H1 (cell line): ENCODE measurements at regions not wholly inside any gene's neighbourhood (a gene's known extent, or its start where the extent isn't known, plus 50 kb on each side); places are given as distances from the start of the nearest gene placed in this dataset.

ENCODE experiments used
- CTCF ChIA-PET: fragments of 300-600 bp; sonication (Branson Sonifier 250); formaldehyde crosslinking; loops from one replicate; lab custom pipeline; 2021; ENCODE audit not compliant: partially characterized antibody; lab: Charles Lee
- POLR2A ChIA-PET: fragments of 300-600 bp; sonication (Branson Sonifier 250); formaldehyde crosslinking; loops from one replicate; lab custom pipeline; 2021; ENCODE audit warnings: inconsistent platforms; ENCODE audit not compliant: partially characterized antibody; lab: Charles Lee
- DNase-seq, 2 experiments: peaks; one replicate each; pipeline versions ENCODE4 v3.0.0 to v3.0.0-alpha.2; 2010 to 2022; ENCODE audit warnings: low spot score in 2 of 2, low read depth in 1 of 2, mixed read lengths in 1 of 2
- FAIRE-seq: peaks from 2 replicates; lab custom pipeline; 2011; peaks lifted over from hg19 to GRCh38; lab: Jason Lieb, UNC
- H2AFZ ChIP-seq: 2 replicates; pipeline ENCODE4 v1.8.1; 2012; ENCODE audit warnings: low read length, inconsistent platforms
- H2AK5ac ChIP-seq: 2 replicates; pipeline ENCODE4 v1.6.1; 2013; ENCODE audit warnings: low read depth, low read length
- H2BK120ac ChIP-seq: replicated peaks from 2 replicates; pipeline ENCODE3; 2013; ENCODE audit warnings: low read depth, low read length, inconsistent platforms
- H2BK12ac ChIP-seq: 2 replicates; pipeline ENCODE4 v1.6.1; 2013; ENCODE audit warnings: low read depth, low read length
- H2BK15ac ChIP-seq: 2 replicates; pipeline ENCODE4 v1.6.1; 2013; ENCODE audit warnings: low read length
- H2BK20ac ChIP-seq: 2 replicates; pipeline ENCODE4 v1.6.1; 2013; ENCODE audit warnings: low read length
- H2BK5ac ChIP-seq: 2 replicates; pipeline ENCODE4 v1.6.1; 2013; ENCODE audit warnings: low read depth, low read length
- H3K14ac ChIP-seq: 2 replicates; pipeline ENCODE4 v1.6.1; 2013; ENCODE audit warnings: inconsistent platforms; ENCODE audit not compliant: insufficient read length
- H3K18ac ChIP-seq: 2 replicates; pipeline ENCODE4 v1.6.1; 2013; ENCODE audit warnings: low read length; ENCODE audit errors: extremely low read depth
- H3K23ac ChIP-seq: 2 replicates; pipeline ENCODE4 v1.6.1; 2013; ENCODE audit warnings: inconsistent platforms; ENCODE audit not compliant: insufficient read length
- H3K23me2 ChIP-seq: 2 replicates; pipeline ENCODE4 v1.6.1; 2013; ENCODE audit warnings: low read depth, low read length
- H3K27ac ChIP-seq: 2 replicates; pipeline ENCODE4 v1.6.1; 2011; ENCODE audit warnings: low read depth, low read length, inconsistent platforms
- H3K27me3 ChIP-seq, 4 experiments: replicated peaks in 1 of 4; 1 replicate in 1 of 4; 2 replicates in 3 of 4; pipeline versions ENCODE4 v1.6.1 to v1.8.1; 2011 to 2013; ENCODE audit warnings: low read length in 3 of 4, mild to moderate bottlenecking in 3 of 4, inconsistent platforms in 2 of 4, mixed read lengths in 2 of 4, moderate library complexity in 1 of 4; ENCODE audit not compliant: control insufficient read depth in 3 of 4, insufficient read depth in 3 of 4; ENCODE audit errors: extremely low read depth in 1 of 4
- H3K36me3 ChIP-seq, 4 experiments: 2 replicates each; pipeline versions ENCODE4 v1.6.1 to v1.8.1; 2011 to 2013; ENCODE audit warnings: mild to moderate bottlenecking in 4 of 4, low read length in 3 of 4, moderate library complexity in 2 of 4, control low read depth in 1 of 4, inconsistent platforms in 1 of 4; ENCODE audit not compliant: insufficient read depth in 4 of 4, control insufficient read depth in 2 of 4
- H3K4ac ChIP-seq: replicated peaks from 2 replicates; pipeline ENCODE3; 2013; ENCODE audit warnings: low read length, low read depth, mixed read lengths, inconsistent platforms; ENCODE audit not compliant: insufficient read length
- H3K4me1 ChIP-seq, 4 experiments: replicated peaks in 1 of 4; 1 replicate in 1 of 4; 2 replicates in 3 of 4; pipeline versions ENCODE4 v1.6.1 to v1.8.1; 2011 to 2013; ENCODE audit warnings: low read length in 3 of 4, inconsistent platforms in 2 of 4, mixed read lengths in 1 of 4; ENCODE audit not compliant: insufficient read depth in 4 of 4, control insufficient read depth in 3 of 4
- H3K4me2 ChIP-seq, 2 experiments: 2 replicates each; pipeline versions ENCODE4 v1.6.1 to v1.8.1; 2011 to 2013; ENCODE audit warnings: low read depth in 2 of 2, low read length in 2 of 2, control low read depth in 1 of 2, inconsistent platforms in 1 of 2, mild to moderate bottlenecking in 1 of 2; ENCODE audit not compliant: insufficient read depth in 1 of 2
- H3K4me3 ChIP-seq, 4 experiments: fragments of 200-600, 300-600 bp in 1 of 4; sonication (generic), shearing (Covaris generic), sonication (Bioruptor Twin) in 1 of 4; 2 replicates each; pipeline versions ENCODE4 v1.5.1 to v1.8.1; 2011 to 2016; ENCODE audit warnings: low read length in 4 of 4, low read depth in 3 of 4, control low read depth in 2 of 4, inconsistent platforms in 2 of 4, mild to moderate bottlenecking in 2 of 4, mixed read lengths in 1 of 4, moderate library complexity in 1 of 4; ENCODE audit not compliant: insufficient read depth in 2 of 4; ENCODE audit errors: extremely low read depth in 1 of 4
- H3K56ac ChIP-seq: replicated peaks from 2 replicates; pipeline ENCODE3; 2013; ENCODE audit warnings: low read depth, mild to moderate bottlenecking, mixed read lengths, low read length, inconsistent platforms; ENCODE audit not compliant: insufficient read length
- H3K79me1 ChIP-seq: 2 replicates; pipeline ENCODE4 v1.6.1; 2013; ENCODE audit warnings: low read depth, low read length, control low read depth
- H3K79me2 ChIP-seq, 2 experiments: 2 replicates each; pipeline versions ENCODE4 v1.6.1 to v1.8.1; 2012 to 2013; ENCODE audit warnings: low read length in 2 of 2, mild to moderate bottlenecking in 2 of 2, inconsistent platforms in 1 of 2; ENCODE audit not compliant: insufficient read depth in 2 of 2, control insufficient read depth in 1 of 2
- H3K9ac ChIP-seq, 4 experiments: replicated peaks in 1 of 4; 1 replicate in 1 of 4; 2 replicates in 3 of 4; pipeline versions ENCODE4 v1.6.1 to v1.8.1; 2011 to 2013; ENCODE audit warnings: low read depth in 3 of 4, low read length in 3 of 4, control low read depth in 2 of 4, mild to moderate bottlenecking in 2 of 4, moderate library complexity in 2 of 4, inconsistent platforms in 1 of 4; ENCODE audit errors: extremely low read depth in 1 of 4
- H3K9me3 ChIP-seq, 2 experiments: 2 replicates each; pipeline versions ENCODE4 v1.6.1 to v1.8.1; 2012 to 2013; ENCODE audit warnings: mild to moderate bottlenecking in 2 of 2, moderate library complexity in 2 of 2, control low read depth in 1 of 2, inconsistent platforms in 1 of 2, low read depth in 1 of 2, low read length in 1 of 2, mixed read lengths in 1 of 2; ENCODE audit not compliant: insufficient read depth in 2 of 2
- H4K20me1 ChIP-seq, 2 experiments: replicated peaks in 1 of 2; 2 replicates each; pipeline versions ENCODE3 to v1.8.1; 2011 to 2013; ENCODE audit warnings: inconsistent platforms in 2 of 2, low read length in 2 of 2, mild to moderate bottlenecking in 1 of 2; ENCODE audit not compliant: insufficient read depth in 2 of 2, control insufficient read depth in 1 of 2
- H4K5ac ChIP-seq: 2 replicates; pipeline ENCODE4 v1.6.1; 2013; ENCODE audit warnings: low read length, low read depth, mixed read lengths, inconsistent platforms; ENCODE audit not compliant: insufficient read length
- H4K8ac ChIP-seq: 2 replicates; pipeline ENCODE4 v1.8.0; 2013; ENCODE audit warnings: mild to moderate bottlenecking, moderate library complexity, low read length, inconsistent platforms; ENCODE audit not compliant: insufficient read depth; ENCODE audit errors: extremely low read depth
- H4K91ac ChIP-seq: replicated peaks from 2 replicates; pipeline ENCODE3; 2013; ENCODE audit warnings: low read length, mixed read lengths, inconsistent platforms; ENCODE audit not compliant: insufficient read length
- CHD1 ChIP-seq: IDR thresholded peaks from 2 replicates; pipeline ENCODE4 v1.6.1; 2012; ENCODE audit warnings: low read depth, low read length, improper control_type of control experiment
- JUND ChIP-seq: IDR thresholded peaks from 2 replicates; pipeline ENCODE4 v1.6.1; 2011; ENCODE audit warnings: mild to moderate bottlenecking, improper control_type of control experiment, low read length
- SRF ChIP-seq: IDR thresholded peaks from 2 replicates; pipeline ENCODE4 v1.6.1; 2011; ENCODE audit warnings: mild to moderate bottlenecking, low read depth, low read length, moderate library complexity
- WGBS, 2 experiments: shearing (Covaris generic) in 1 of 2; methylation state at CpG; one replicate each; pipeline versions ENCODE4 v1.1.6 to v1.1.7; 2013 to 2015; ENCODE audit warnings: low lambda C conversion rate in 2 of 2, mixed read lengths in 2 of 2, inconsistent platforms in 1 of 2, low coverage in 1 of 2, missing lambda C conversion rate in 1 of 2; ENCODE audit not compliant: insufficient replicate concordance in 2 of 2, insufficient coverage in 1 of 2, insufficient read length in 1 of 2; ENCODE audit errors: extremely low coverage in 1 of 2, missing lambda C conversion rate in 1 of 2; 5-methylcytosine and 5-hydroxymethylcytosine counted together
- TF ChIP-seq, protein P1 (sequence below): IDR thresholded peaks from 2 replicates; pipeline ENCODE4 v1.6.1; 2011; ENCODE audit warnings: low read depth, mild to moderate bottlenecking, low read length; ENCODE audit not compliant: insufficient read depth

DNA sequence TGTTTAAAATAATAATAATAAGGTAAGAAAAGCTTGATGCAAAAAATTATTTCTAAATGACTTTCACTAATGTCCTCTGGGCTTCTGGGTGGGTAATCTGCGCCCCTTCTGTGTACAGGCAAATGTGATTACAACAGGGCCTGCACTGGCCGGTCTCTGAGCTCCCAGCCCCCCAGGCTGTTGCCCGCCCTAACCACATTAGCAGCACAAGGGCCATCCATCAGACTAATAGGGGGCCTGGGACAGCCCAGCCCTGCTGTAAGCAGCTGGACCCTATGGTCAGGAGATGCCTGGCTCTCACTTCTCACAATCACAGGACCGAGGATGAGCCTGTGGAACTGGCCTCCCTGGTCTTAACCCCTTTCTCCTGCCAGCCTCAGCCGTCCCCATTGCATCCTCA, 388.4 kb downstream of the BUD13 start:
- FAIRE-seq = no peak
- Histone ChIP-seq H2BK15ac (0 out of 2 replicates have a peak overlapping the region, but pooled peaks have one; percentile 11), H2BK20ac (no peak overlapping the region), H2AK5ac (no peak overlapping the region), H3K27me3 (no peaks in the 10 kb centered on the region), H3K79me2 (no peaks in the 10 kb centered on the region), H3K9ac (no peak overlapping the region), H3K4me2 (no peak overlapping the region), H2BK5ac (no peak overlapping the region), H3K4me3 (no peak overlapping the region), H3K79me1 (no peaks in the 10 kb centered on the region), H3K4ac (no peak overlapping the region), H3K18ac (no peak overlapping the region), H3K27ac (no peak overlapping the region), H3K36me3 (no peaks in the 10 kb centered on the region), H4K8ac (no peak overlapping the region), H4K20me1 (no peaks in the 10 kb centered on the region), H3K14ac (no peak overlapping the region), H2BK12ac (0 out of 2 replicates have a peak overlapping the region, but pooled peaks have one; percentile 19), H3K56ac (no peak overlapping the region), H2BK120ac (no peak overlapping the region), H3K4me1 (peaks cover 0 to 12% (median 5%) of the 10 kb centered on the region in 4 experiments; a peak in 4 of 7 replicates), H3K23me2 (no peaks in the 10 kb centered on the region), H3K9me3 (no peaks in the 10 kb centered on the region), H3K23ac (no peak overlapping the region)
- CTCF ChIA-PET = interaction anchor here (0.7 to 1.1 kb wide), 3 partner anchors 10 to 257 kb away, joined by 3 to 4 read pairs (median 3); no protein-coding TSS in a partner anchor
- DNase-seq = no peak
- 84% methylated on average over 5 of the region's 5 CpGs; no CpG with 5 or more reads in 1 of the 2 experiments for WGBS, 2 experiments
- TF ChIP-seq JUND = no peak
- TF ChIP-seq, protein P1, sequence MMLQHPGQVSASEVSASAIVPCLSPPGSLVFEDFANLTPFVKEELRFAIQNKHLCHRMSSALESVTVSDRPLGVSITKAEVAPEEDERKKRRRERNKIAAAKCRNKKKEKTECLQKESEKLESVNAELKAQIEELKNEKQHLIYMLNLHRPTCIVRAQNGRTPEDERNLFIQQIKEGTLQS = no peak
- TF ChIP-seq SRF = no peak
- no peak for TF ChIP-seq CHD1
- TF ChIP-seq, all 59 proteins: peak for 0
- no peak overlapping the region for H2AFZ ChIP-seq
- no peak overlapping the region for H4K91ac ChIP-seq
- POLR2A ChIA-PET = interaction anchor here (0.7 kb wide), 1 partner anchor 281 kb away, joined by 3 read pairs; no protein-coding TSS in a partner anchor
- no peak overlapping the region for H4K5ac ChIP-seq
